ENCODE measurements at regions not wholly inside any gene's neighbourhood (a gene's known extent, or its start where the extent isn't known, plus 50 kb on each side); places are given as distances from the start of the nearest gene placed in this dataset.

- WGBS: 35% methylated on average over 13 of the region's 13 CpGs
- ATAC-seq (no peak), DNase-seq (no peak)
- Histone ChIP-seq H3K27me3 (ENCODE audit: control insufficient read depth, insufficient read depth) (no peaks in the 10 kb centered on the region), H3K4me3 (ENCODE audit: low read length) (no peak overlapping the region), H3K9me3 (ENCODE audit: control insufficient read depth, low read length) (no peaks in the 10 kb centered on the region), H3K27ac (ENCODE audit: low read length) (no peak overlapping the region), H3K4me1 (ENCODE audit: control insufficient read depth, insufficient read depth, low read length) (no peaks in the 10 kb centered on the region)
- intact Hi-C loops (cut with DNase I): no loop called here
Observed at GRCh38 chr2:45224321-45224992, 215.2 kb upstream of the SIX2 start.

- no peak for ATAC-seq
- Histone ChIP-seq H3K27ac (ENCODE audit: low read length) (no peak overlapping the region), H3K4me1 (ENCODE audit: control insufficient read depth, insufficient read depth, low read length) (no peaks in the 10 kb centered on the region), H3K27me3 (ENCODE audit: control insufficient read depth, insufficient read depth) (no peaks in the 10 kb centered on the region), H3K9me3 (ENCODE audit: control insufficient read depth, low read length) (no peaks in the 10 kb centered on the region), H3K4me3 (ENCODE audit: low read length) (no peak overlapping the region)
- intact Hi-C loops (cut with DNase I): no loop called here
- no peak for DNase-seq
- WGBS: 70% methylated on average over 8 of the region's 8 CpGs
Observed at GRCh38 chr2:45223531-45223930, 214.3 kb upstream of the SIX2 start.

DNA sequence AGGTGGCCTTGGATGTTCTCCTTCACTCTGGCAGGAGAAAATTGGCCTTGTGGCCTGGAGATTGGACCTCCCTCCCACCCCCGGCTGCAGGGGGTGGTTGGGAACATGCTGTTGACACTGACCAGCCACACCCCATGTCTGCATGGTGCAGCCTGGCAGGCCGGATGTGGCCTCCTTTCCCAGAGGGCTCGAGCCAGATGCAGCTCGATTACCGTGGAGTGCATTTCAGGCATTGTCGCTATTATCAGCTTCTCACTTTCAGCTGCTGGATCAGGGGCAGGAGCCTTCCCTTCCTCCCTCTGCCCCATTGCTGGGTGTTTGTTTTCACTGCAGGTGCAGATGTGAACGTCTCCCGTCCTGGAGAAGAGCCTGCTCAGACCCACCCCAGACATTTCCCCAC, 211.0 kb upstream of the SIX2 start:
- WGBS: 22% methylated on average over 8 of the region's 8 CpGs
- ATAC-seq: no peak
- no peaks in the 10 kb centered on the region for H3K27me3 ChIP-seq (ENCODE audit: control insufficient read depth, insufficient read depth)

GRCh38 chr2:45218931-45219339, 209.7 kb upstream of the SIX2 start:
- ATAC-seq (no peak), DNase-seq (no peak)
- Histone ChIP-seq H3K27ac (ENCODE audit: low read length) (no peak overlapping the region), H3K4me1 (ENCODE audit: control insufficient read depth, insufficient read depth, low read length) (no peaks in the 10 kb centered on the region), H3K9me3 (ENCODE audit: control insufficient read depth, low read length) (no peaks in the 10 kb centered on the region), H3K4me3 (ENCODE audit: low read length) (no peak overlapping the region), H3K27me3 (ENCODE audit: control insufficient read depth, insufficient read depth) (no peaks in the 10 kb centered on the region)
- intact Hi-C loops (cut with DNase I): no loop called here
- WGBS: 72% methylated on average over 3 of the region's 3 CpGs

More for the DNA sequence above, 211.0 kb upstream of the SIX2 start:
- Histone ChIP-seq H3K4me3 (ENCODE audit: low read length) (no peak overlapping the region), H3K9me3 (ENCODE audit: control insufficient read depth, low read length) (no peaks in the 10 kb centered on the region), H3K27ac (ENCODE audit: low read length) (no peak overlapping the region), H3K4me1 (ENCODE audit: control insufficient read depth, insufficient read depth, low read length) (no peaks in the 10 kb centered on the region)
- no peak for DNase-seq
- intact Hi-C loops (cut with DNase I): no loop called here

DNA sequence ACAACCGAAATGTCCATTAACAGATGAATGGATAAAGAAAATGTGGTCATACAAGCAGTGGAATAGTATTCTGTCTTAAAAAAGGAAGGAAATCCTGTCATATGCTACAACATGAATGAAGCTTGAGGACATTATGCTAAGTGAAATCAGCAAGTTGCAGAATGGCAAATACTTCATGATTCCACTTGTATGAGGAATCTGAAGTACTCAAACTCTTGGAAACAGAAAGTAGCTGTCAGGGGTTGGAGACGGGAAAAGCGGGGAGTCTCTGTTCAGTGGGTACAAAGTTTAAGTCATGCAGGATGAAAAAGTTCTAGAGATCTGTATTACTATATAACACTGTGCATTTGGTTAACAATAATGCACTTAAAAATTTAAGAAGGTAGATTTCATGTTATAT, 209.0 kb upstream of the SIX2 start:
- ATAC-seq (no peak), DNase-seq (no peak)
- intact Hi-C loops (cut with DNase I): no loop called here
- Histone ChIP-seq H3K27ac (ENCODE audit: low read length) (no peak overlapping the region), H3K4me1 (ENCODE audit: control insufficient read depth, insufficient read depth, low read length) (no peaks in the 10 kb centered on the region), H3K4me3 (ENCODE audit: low read length) (no peak overlapping the region), H3K27me3 (ENCODE audit: control insufficient read depth, insufficient read depth) (no peaks in the 10 kb centered on the region), H3K9me3 (ENCODE audit: control insufficient read depth, low read length) (no peaks in the 10 kb centered on the region)
- 94% methylated on average over 3 of the region's 3 CpGs for WGBS

- intact Hi-C loops (cut with DNase I): no loop called here
- Histone ChIP-seq H3K27ac (ENCODE audit: low read length) (no peak overlapping the region), H3K4me3 (ENCODE audit: low read length) (no peak overlapping the region), H3K4me1 (ENCODE audit: control insufficient read depth, insufficient read depth, low read length) (no peaks in the 10 kb centered on the region), H3K27me3 (ENCODE audit: control insufficient read depth, insufficient read depth) (no peaks in the 10 kb centered on the region), H3K9me3 (ENCODE audit: control insufficient read depth, low read length) (no peaks in the 10 kb centered on the region)
- DNase-seq (no peak), ATAC-seq (no peak)
Observed at GRCh38 chr2:45216118-45216517, 206.9 kb upstream of the SIX2 start.

DNA sequence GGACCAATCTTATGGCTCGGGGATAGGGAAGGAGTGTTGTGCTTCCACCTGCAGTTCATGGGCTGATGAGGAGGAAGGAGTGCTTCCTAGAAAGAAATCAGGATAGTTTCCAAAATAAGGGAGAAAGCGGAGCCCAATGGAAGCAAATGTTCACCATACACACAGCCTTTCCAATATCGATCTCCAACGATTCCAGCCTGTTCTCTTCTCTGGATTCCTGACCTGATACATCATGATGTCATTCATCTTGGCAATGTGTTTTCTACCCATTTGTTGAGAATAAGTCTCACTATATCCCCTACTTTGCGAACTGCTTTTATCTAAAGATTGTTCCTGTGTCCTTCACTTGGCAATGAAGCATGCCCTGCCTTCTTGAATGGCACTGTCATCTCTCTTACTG, 205.3 kb upstream of the SIX2 start:
- no peaks in the 10 kb centered on the region for H3K4me1 ChIP-seq (ENCODE audit: control insufficient read depth, insufficient read depth, low read length)
- intact Hi-C loops (cut with DNase I): no loop called here
- 85% methylated on average over 5 of the region's 5 CpGs for WGBS
- no peaks in the 10 kb centered on the region for H3K27me3 ChIP-seq (ENCODE audit: control insufficient read depth, insufficient read depth)
- ATAC-seq: no peak
- DNase-seq: no peak
- H3K27ac ChIP-seq (ENCODE audit: low read length): no peak overlapping the region
- H3K9me3 ChIP-seq (ENCODE audit: control insufficient read depth, low read length): no peaks in the 10 kb centered on the region
- no peak overlapping the region for H3K4me3 ChIP-seq (ENCODE audit: low read length)

GRCh38 chr2:45212953-45213635, 203.8 kb upstream of the SIX2 start:
- Histone ChIP-seq H3K9me3 (ENCODE audit: control insufficient read depth, low read length) (no peaks in the 10 kb centered on the region), H3K27me3 (ENCODE audit: control insufficient read depth, insufficient read depth) (no peaks in the 10 kb centered on the region), H3K27ac (ENCODE audit: low read length) (no peak overlapping the region), H3K4me3 (ENCODE audit: low read length) (no peak overlapping the region), H3K4me1 (ENCODE audit: control insufficient read depth, insufficient read depth, low read length) (no peaks in the 10 kb centered on the region)
- intact Hi-C loops (cut with DNase I): no loop called here
- ATAC-seq (no peak), DNase-seq (no peak)
- WGBS: 40% methylated on average over 5 of the region's 5 CpGs

GRCh38 chr2:45211636-45212035, 202.4 kb upstream of the SIX2 start:
- intact Hi-C loops (cut with DNase I): no loop called here
- Histone ChIP-seq H3K4me3 (ENCODE audit: low read length) (no peak overlapping the region), H3K27me3 (ENCODE audit: control insufficient read depth, insufficient read depth) (no peaks in the 10 kb centered on the region), H3K9me3 (ENCODE audit: control insufficient read depth, low read length) (no peaks in the 10 kb centered on the region), H3K4me1 (ENCODE audit: control insufficient read depth, insufficient read depth, low read length) (no peaks in the 10 kb centered on the region), H3K27ac (ENCODE audit: low read length) (no peak overlapping the region)
- WGBS: 78% methylated on average over 3 of the region's 3 CpGs
- DNase-seq (no peak), ATAC-seq (no peak)

GRCh38 chr2:45210462-45211195, 201.4 kb upstream of the SIX2 start:
- Histone ChIP-seq H3K4me1 (ENCODE audit: control insufficient read depth, insufficient read depth, low read length) (no peaks in the 10 kb centered on the region), H3K4me3 (ENCODE audit: low read length) (no peak overlapping the region), H3K9me3 (ENCODE audit: control insufficient read depth, low read length) (no peaks in the 10 kb centered on the region), H3K27ac (ENCODE audit: low read length) (no peak overlapping the region), H3K27me3 (ENCODE audit: control insufficient read depth, insufficient read depth) (no peaks in the 10 kb centered on the region)
- intact Hi-C loops (cut with DNase I): no loop called here
- 86% methylated on average over 9 of the region's 9 CpGs for WGBS
- DNase-seq (no peak), ATAC-seq (no peak)

DNA sequence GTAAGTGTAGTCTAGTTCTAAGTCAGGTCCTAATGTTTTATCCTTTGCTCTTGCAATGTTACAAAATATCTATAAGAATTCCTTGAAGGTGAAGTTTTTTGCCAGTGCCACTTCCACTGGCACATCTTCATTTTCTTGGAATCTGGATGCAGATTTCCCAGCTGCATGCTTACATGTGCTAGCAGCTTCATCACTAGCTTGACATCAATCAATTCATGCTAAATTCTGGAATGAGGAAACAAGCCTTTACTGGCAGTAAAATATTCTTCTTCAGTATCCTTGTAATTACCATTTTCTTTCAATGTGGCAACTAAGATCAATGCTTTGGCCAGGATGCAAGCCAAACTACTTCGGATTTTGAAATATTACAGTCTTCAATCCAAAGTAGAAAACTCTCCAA, 200.6 kb upstream of the SIX2 start:
- intact Hi-C loops (cut with DNase I): no loop called here
- 91% methylated on average over 1 of the region's 1 CpG for WGBS
- Histone ChIP-seq H3K4me1 (ENCODE audit: control insufficient read depth, insufficient read depth, low read length) (no peaks in the 10 kb centered on the region), H3K9me3 (ENCODE audit: control insufficient read depth, low read length) (no peaks in the 10 kb centered on the region), H3K27me3 (ENCODE audit: control insufficient read depth, insufficient read depth) (no peaks in the 10 kb centered on the region), H3K27ac (ENCODE audit: low read length) (no peak overlapping the region), H3K4me3 (ENCODE audit: low read length) (no peak overlapping the region)
- ATAC-seq: no peak
- no peak for DNase-seq
